Mesothelial cell of epicardium (in vitro differentiated cells): ENCODE measurements at regions not wholly inside any gene's neighbourhood (a gene's known extent, or its start where the extent isn't known, plus 50 kb on each side); places are given as distances from the start of the nearest gene placed in this dataset.

Source experiments
- DNase-seq, 2 experiments: peaks; one replicate each; pipeline ENCODE4 v3.0.0; 2021; ENCODE audit warnings: low spot score in 2 of 2; ENCODE audit not compliant: unreplicated experiment in 2 of 2
- H3K27ac Mint-ChIP-seq: 2 replicates; pipeline ENCODE4 v1.8.0; 2021; ENCODE audit warnings: mixed read lengths
- H3K27me3 Mint-ChIP-seq: 2 replicates; pipeline ENCODE4 v1.8.0; 2021; ENCODE audit warnings: low read depth, mixed read lengths
- H3K36me3 Mint-ChIP-seq: 2 replicates; pipeline ENCODE4 v1.8.0; 2021; ENCODE audit warnings: mixed read lengths
- H3K4me1 Mint-ChIP-seq: 2 replicates; pipeline ENCODE4 v1.8.0; 2021; ENCODE audit warnings: mixed read lengths
- H3K4me3 Mint-ChIP-seq: 2 replicates; pipeline ENCODE4 v1.8.0; 2021; ENCODE audit warnings: mild to moderate bottlenecking, moderate library complexity, mixed read lengths
- H3K9me3 Mint-ChIP-seq: 2 replicates; pipeline ENCODE4 v1.8.0; 2021; ENCODE audit warnings: mixed read lengths
- TF ChIP-seq, protein P1 (sequence below): fragments of 200-600 bp; sonication (generic); IDR thresholded peaks from one replicate; pipeline ENCODE4 v1.5.0; 2021; ENCODE audit warnings: antibody characterized with exemption; ENCODE audit not compliant: unreplicated experiment

DNA sequence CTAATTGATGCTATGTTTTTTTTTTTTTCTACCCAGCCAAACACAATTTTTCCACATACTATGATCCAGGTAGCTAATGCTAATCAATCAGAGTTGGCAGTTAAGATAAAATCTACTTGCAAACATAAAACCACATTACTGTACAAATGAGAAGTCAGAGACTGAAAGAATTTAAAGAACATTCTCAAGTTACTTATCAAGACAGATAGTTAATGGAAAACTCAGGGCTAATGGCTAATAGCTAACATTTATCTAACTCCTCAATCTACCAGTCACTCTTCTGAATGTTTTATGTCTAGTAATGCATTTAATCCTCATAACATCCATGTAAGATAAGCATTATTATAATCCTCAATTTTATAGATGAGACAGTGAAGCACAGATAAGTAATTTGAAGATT lies 537.6 kb upstream of the SETBP1 start:
- H3K27ac Mint-ChIP-seq = peak overlapping the region; percentile 64
- peaks cover 11% of the 10 kb centered on the region for H3K4me1 Mint-ChIP-seq
- H3K27me3 Mint-ChIP-seq = peaks cover 26% of the 10 kb centered on the region
- H3K4me3 Mint-ChIP-seq = no peak overlapping the region
- no peaks in the 10 kb centered on the region for H3K36me3 Mint-ChIP-seq
- H3K9me3 Mint-ChIP-seq = no peaks in the 10 kb centered on the region
- TF ChIP-seq, protein P1, sequence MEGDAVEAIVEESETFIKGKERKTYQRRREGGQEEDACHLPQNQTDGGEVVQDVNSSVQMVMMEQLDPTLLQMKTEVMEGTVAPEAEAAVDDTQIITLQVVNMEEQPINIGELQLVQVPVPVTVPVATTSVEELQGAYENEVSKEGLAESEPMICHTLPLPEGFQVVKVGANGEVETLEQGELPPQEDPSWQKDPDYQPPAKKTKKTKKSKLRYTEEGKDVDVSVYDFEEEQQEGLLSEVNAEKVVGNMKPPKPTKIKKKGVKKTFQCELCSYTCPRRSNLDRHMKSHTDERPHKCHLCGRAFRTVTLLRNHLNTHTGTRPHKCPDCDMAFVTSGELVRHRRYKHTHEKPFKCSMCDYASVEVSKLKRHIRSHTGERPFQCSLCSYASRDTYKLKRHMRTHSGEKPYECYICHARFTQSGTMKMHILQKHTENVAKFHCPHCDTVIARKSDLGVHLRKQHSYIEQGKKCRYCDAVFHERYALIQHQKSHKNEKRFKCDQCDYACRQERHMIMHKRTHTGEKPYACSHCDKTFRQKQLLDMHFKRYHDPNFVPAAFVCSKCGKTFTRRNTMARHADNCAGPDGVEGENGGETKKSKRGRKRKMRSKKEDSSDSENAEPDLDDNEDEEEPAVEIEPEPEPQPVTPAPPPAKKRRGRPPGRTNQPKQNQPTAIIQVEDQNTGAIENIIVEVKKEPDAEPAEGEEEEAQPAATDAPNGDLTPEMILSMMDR = no peak
- no peak for DNase-seq

DNA sequence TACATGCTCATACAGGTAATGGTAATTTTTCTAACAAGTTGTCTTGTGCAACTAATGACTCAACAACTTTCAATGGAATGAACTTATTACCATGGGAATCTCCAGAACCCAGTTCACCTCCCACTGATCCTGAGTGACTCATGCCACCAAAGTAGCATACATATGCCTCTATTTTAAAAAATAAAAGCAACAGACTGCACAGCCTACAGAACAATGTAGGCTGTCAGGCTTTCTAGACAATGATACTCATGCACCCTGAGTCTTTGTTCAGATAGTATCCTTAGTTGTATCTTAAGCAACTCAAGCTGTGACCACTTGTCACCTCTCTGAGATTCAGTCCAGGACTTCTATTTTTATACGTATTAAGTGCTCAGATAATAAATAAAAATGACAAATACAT lies 531.0 kb upstream of the SETBP1 start:
- Mint-ChIP-seq H3K9me3 (no peaks in the 10 kb centered on the region), H3K36me3 (no peaks in the 10 kb centered on the region), H3K4me3 (no peak overlapping the region), H3K4me1 (peaks cover 7% of the 10 kb centered on the region), H3K27me3 (peaks cover 29% of the 10 kb centered on the region), H3K27ac (no peak overlapping the region)
- no peak for DNase-seq
- TF ChIP-seq, protein P1 = no peak

- Mint-ChIP-seq H3K27me3 (peaks cover 7% of the 10 kb centered on the region), H3K27ac (no peak overlapping the region), H3K36me3 (no peaks in the 10 kb centered on the region), H3K4me3 (no peak overlapping the region), H3K4me1 (peaks cover 12% of the 10 kb centered on the region), H3K9me3 (peaks cover 7% of the 10 kb centered on the region)
- TF ChIP-seq, protein P1 = no peak
- no peak for DNase-seq
These were observed 526.7 kb upstream of the SETBP1 start for GRCh38 chr18:44153981-44154380.

DNA sequence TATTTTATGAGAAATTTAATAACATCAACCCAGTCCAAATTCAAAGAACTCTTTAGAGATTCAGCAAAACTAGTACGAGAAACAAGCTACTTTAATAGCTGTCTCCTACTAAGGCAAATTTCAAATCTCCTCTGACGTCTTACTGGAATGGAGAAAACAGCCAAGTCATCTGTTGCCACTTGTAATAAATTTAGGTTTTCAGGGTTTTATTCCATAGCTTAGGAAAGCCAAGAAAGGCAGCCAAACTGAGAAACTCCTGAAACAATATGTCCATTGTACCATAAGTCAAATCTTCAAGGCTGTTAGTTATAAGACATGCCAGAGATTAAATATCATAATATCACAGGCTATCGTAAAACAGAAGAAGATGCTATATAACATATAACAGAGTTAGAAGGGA lies 524.6 kb upstream of the SETBP1 start:
- H3K4me3 Mint-ChIP-seq = no peak overlapping the region
- H3K9me3 Mint-ChIP-seq = peaks cover 7% of the 10 kb centered on the region
- TF ChIP-seq, protein P1 = no peak
- peaks cover 9% of the 10 kb centered on the region for H3K4me1 Mint-ChIP-seq
- DNase-seq = no peak
- H3K27me3 Mint-ChIP-seq = peaks cover 4% of the 10 kb centered on the region
- H3K36me3 Mint-ChIP-seq = no peaks in the 10 kb centered on the region
- no peak overlapping the region for H3K27ac Mint-ChIP-seq

DNA sequence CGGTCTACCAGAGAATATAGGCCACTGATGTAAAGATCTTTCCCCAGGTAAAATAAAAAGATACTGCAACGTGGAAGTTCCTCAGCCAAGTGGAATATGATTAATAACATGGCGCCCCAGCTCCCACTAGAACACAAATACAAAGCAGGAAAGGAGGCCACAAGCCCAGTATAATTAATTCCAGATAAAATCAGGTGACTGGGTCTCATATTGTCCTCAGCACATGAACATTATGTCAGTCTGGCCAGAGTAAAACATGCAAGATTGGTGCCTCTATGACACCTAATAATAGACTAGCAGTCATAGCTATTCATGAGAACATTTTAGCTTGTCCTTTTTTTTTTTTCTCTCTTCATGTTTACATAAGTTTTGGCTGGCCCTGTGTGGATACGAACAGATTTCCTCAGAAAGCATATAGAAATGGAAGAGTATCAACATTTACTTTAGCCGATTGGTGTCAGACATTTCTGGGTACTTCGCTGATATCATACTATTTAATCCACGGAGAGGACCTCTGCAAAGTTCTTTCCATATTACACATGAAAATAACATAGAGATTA lies 523.8 kb upstream of the SETBP1 start:
- peaks cover 9% of the 10 kb centered on the region for H3K4me1 Mint-ChIP-seq
- no peak overlapping the region for H3K4me3 Mint-ChIP-seq
- H3K27ac Mint-ChIP-seq = no peak overlapping the region
- peaks cover 4% of the 10 kb centered on the region for H3K27me3 Mint-ChIP-seq
- TF ChIP-seq, protein P1 = no peak
- H3K9me3 Mint-ChIP-seq = peaks cover 14% of the 10 kb centered on the region
- DNase-seq = no peak
- no peaks in the 10 kb centered on the region for H3K36me3 Mint-ChIP-seq
